AG04450 (cell line): ENCODE measurements at regions not wholly inside any gene's neighbourhood (a gene's known extent, or its start where the extent isn't known, plus 50 kb on each side); places are given as distances from the start of the nearest gene placed in this dataset.

ENCODE experiments used
- CTCF ChIA-PET: fragments of 300-600, 350-600 bp; formaldehyde crosslinking; extraction: SDS; loops from one replicate; lab custom pipeline; 2022; ENCODE audit warnings: antibody characterized with exemption, inconsistent platforms; lab: Charles Lee
- POLR2A ChIA-PET: fragments of 350-600 bp; formaldehyde crosslinking; extraction: SDS; loops from one replicate; lab custom pipeline; 2021; ENCODE audit warnings: antibody characterized with exemption, inconsistent platforms; lab: Yijun Ruan, JAX
- DNase-seq: peaks from one replicate; pipeline ENCODE4 v3.0.0-alpha.2; 2011; ENCODE audit warnings: low read depth, low spot score
- H3K27ac ChIP-seq: one replicate; pipeline ENCODE4 v1.5.1; 2012; ENCODE audit warnings: low read depth, low read length, control low read depth
- H3K27me3 ChIP-seq: one replicate; pipeline ENCODE4 v1.6.0; 2012; ENCODE audit warnings: low read length; ENCODE audit not compliant: control insufficient read depth, insufficient read depth
- H3K4me3 ChIP-seq: 2 replicates; pipeline ENCODE4 v1.5.1; 2011; ENCODE audit warnings: mild to moderate bottlenecking, low read depth, low read length, control low read depth
- H3K9me3 ChIP-seq: 2 replicates; pipeline ENCODE4 v1.5.1; 2012; ENCODE audit warnings: low read length; ENCODE audit not compliant: control insufficient read depth, insufficient read depth
- TF ChIP-seq, protein P1 (sequence below): IDR thresholded peaks from 2 replicates; pipeline ENCODE4 v1.5.1; 2011; ENCODE audit warnings: low read depth, low read length, control low read depth, inconsistent platforms

DNA sequence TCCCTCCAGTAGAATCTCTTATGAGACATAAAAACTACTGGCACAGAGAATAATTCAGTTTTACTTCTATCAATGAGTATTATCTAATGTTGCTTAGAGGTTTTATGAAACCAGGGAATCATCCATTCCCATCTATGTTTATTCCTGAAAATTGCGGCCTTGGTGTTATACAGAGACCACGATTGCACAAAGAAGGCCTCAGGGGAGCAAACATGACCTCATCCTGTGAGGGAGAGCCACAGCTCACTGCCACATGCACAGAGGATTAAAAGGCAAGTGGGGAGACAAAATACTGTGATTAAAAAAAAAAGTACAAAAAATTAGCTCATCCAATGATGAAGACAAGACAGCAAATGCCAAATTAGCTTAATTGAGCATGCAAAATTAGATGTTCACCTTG is 111.8 kb upstream of the SLC35G4 start:
- no peak overlapping the region for H3K27ac ChIP-seq
- DNase-seq = no peak
- POLR2A ChIA-PET = interaction anchor here (0.7 kb wide), 1 partner anchor 810 kb away, joined by 3 read pairs; no protein-coding TSS in a partner anchor
- H3K27me3 ChIP-seq = no peaks in the 10 kb centered on the region
- no peak overlapping the region for H3K4me3 ChIP-seq
- TF ChIP-seq, protein P1, sequence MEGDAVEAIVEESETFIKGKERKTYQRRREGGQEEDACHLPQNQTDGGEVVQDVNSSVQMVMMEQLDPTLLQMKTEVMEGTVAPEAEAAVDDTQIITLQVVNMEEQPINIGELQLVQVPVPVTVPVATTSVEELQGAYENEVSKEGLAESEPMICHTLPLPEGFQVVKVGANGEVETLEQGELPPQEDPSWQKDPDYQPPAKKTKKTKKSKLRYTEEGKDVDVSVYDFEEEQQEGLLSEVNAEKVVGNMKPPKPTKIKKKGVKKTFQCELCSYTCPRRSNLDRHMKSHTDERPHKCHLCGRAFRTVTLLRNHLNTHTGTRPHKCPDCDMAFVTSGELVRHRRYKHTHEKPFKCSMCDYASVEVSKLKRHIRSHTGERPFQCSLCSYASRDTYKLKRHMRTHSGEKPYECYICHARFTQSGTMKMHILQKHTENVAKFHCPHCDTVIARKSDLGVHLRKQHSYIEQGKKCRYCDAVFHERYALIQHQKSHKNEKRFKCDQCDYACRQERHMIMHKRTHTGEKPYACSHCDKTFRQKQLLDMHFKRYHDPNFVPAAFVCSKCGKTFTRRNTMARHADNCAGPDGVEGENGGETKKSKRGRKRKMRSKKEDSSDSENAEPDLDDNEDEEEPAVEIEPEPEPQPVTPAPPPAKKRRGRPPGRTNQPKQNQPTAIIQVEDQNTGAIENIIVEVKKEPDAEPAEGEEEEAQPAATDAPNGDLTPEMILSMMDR = no peak
- H3K9me3 ChIP-seq = peaks cover 5% of the 10 kb centered on the region
- CTCF ChIA-PET = interaction anchor here (0.9 to 2.2 kb wide), 2 partner anchors 56 to 187 kb away, joined by 3 to 7 read pairs; no protein-coding TSS in a partner anchor

DNA sequence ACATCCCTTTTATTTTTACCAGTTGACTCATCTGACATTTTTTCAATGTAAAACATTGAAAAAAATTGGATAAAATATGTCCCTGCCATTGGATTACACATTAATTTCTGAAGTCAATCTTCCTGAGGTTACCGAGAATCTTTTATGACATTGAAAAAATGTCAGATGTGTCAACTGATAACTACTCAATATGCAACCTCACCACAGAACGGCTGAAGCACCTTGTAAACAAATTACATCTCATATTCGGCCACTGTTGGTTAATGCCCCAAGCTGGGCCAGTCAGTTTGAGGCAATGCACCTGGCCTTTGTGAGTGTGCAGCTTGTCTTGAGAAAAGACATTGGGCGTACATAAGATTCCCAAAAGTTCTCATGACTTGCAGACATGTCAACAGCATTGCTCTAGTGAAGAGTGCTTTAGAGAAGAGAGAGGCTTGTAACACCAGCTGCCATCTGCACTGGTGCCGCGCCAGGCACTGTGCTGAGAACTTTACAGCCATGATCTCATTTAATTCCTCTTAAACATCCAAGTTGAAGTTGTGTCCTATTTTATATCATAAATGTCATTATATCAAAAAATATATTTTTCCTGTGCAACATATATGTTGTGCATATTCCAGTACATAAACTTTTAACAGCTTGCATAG is 112.7 kb upstream of the SLC35G4 start:
- H3K9me3 ChIP-seq = peaks cover 5% of the 10 kb centered on the region
- no peak for DNase-seq
- TF ChIP-seq, protein P1 = no peak
- CTCF ChIA-PET = interaction anchor here (0.9 kb wide), 1 partner anchor 56 kb away, joined by 3 read pairs; no protein-coding TSS in a partner anchor
- H3K4me3 ChIP-seq = no peak overlapping the region
- POLR2A ChIA-PET = no interaction called here
- no peak overlapping the region for H3K27ac ChIP-seq
- no peaks in the 10 kb centered on the region for H3K27me3 ChIP-seq

DNA sequence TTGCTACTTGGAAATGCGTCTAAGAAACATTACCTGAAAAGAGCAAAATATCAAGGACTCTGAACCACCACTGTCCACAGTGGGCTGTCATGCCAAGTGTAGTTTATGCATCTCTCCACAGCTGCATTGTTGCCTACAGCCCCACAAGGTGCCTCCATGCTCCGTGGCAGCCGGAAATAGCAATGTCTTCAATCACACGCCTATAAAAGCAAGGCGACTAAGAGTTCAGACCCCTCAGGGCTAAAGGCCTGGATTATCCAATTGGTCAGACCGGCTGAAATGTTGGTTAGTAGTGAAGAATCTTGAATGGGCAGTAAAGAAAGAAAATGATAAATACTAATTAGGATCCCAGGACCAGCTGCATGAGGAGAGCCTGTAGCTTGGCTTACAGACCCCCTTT is 114.0 kb upstream of the SLC35G4 start:
- Histone ChIP-seq H3K27ac (no peak overlapping the region), H3K27me3 (no peaks in the 10 kb centered on the region), H3K9me3 (peaks cover 5% of the 10 kb centered on the region), H3K4me3 (no peak overlapping the region)
- ChIA-PET POLR2A (no interaction called here), CTCF (interaction anchor here (0.7 kb wide), 1 partner anchor 23 kb away, joined by 4 read pairs; no protein-coding TSS in a partner anchor)
- no peak for DNase-seq
- TF ChIP-seq, protein P1 = no peak

DNA sequence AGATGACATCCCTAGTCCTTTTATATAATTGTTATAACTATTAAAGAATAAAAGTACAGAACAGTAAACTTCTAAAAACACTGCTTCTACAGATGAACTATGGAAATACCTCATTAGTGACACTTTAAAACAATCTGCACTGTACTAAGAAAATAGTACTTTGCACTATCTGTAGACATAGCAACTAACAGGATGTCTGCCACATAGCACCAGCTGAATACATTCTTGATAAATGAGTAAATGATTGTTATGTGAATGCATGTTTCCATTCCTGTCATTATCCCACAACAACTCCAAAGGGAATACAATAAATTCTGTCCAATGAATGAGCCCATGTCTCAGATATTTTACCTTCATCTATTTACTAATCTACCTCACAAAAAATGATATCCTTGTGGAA is 115.3 kb upstream of the SLC35G4 start:
- Histone ChIP-seq H3K4me3 (no peak overlapping the region), H3K27me3 (no peaks in the 10 kb centered on the region), H3K9me3 (no peaks in the 10 kb centered on the region), H3K27ac (no peak overlapping the region)
- TF ChIP-seq, protein P1 = no peak
- ChIA-PET POLR2A (no interaction called here), CTCF (no interaction called here)
- DNase-seq = no peak

DNA sequence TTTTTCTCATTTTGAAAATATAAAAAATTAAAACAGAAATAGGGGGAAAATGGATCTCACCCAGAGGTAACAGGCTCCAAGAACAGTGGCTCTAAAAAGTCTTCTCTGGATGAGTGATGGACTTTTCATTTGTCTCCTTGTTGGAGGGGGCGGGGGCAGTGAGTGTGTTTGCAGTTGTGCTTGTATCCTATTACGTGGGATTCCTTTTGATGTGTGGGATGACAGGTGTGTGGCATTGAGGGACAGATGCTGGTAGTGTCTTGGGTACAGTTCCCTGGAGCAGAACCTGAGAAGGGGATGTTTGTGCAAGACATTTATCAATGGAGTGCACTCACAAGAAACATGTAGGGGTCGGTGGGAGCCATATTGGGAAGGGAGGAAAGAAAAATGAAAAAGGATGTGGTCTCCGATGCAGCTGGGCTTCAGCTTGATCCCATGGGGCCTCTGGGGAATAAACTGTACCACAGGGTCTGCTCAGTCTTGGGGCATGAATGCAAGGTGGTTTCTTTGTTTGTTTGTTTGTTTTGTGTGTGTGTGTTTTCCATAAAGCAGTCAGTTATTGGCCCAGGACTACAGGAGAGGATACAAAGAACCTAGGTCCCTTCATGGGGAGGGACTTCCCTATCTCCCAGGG is 120.0 kb upstream of the SLC35G4 start:
- no peaks in the 10 kb centered on the region for H3K9me3 ChIP-seq
- ChIA-PET CTCF (no interaction called here), POLR2A (no interaction called here)
- no peak for DNase-seq
- TF ChIP-seq, protein P1 = no peak
- H3K4me3 ChIP-seq = no peak overlapping the region
- H3K27ac ChIP-seq = no peak overlapping the region
- no peaks in the 10 kb centered on the region for H3K27me3 ChIP-seq
